GM12878 (cell line): ENCODE measurements at regions not wholly inside any gene's neighbourhood (a gene's known extent, or its start where the extent isn't known, plus 50 kb on each side); places are given as distances from the start of the nearest gene placed in this dataset.

Experiments
- ATAC-seq: fragments of 200-7000 bp; cut with Tn5 transposase; 3 replicates; pipeline ENCODE4 v1.9.1; 2020; ENCODE audit warnings: mild to moderate bottlenecking, moderate library complexity
- BruUV-seq: library from RNA; stranded (reverse); fragments of 400-500 nt; replicated peaks from 2 replicates; lab custom pipeline; 2021; lab: Mats Ljungman, UMichigan
- CTCF ChIA-PET: fragments of 300-600 bp; sonication (Branson Sonifier 250); formaldehyde crosslinking; extraction: SDS; loops from one replicate; lab custom pipeline; 2021; ENCODE audit warnings: inconsistent platforms; lab: Yijun Ruan, JAX
- POLR2A ChIA-PET: fragments of 350-600 bp; formaldehyde crosslinking; extraction: SDS; loops from one replicate; lab custom pipeline; 2021; ENCODE audit warnings: inconsistent platforms; lab: Charles Lee
- RAD21 ChIA-PET: fragments of 300-600 bp; sonication (Branson Sonifier 250); formaldehyde crosslinking; loops from one replicate; lab custom pipeline; 2023; ENCODE audit warnings: antibody characterized with exemption; ENCODE audit not compliant: unreplicated experiment; lab: Charles Lee
- SMC1A ChIA-PET: fragments of 300-600 bp; sonication (Branson Sonifier 250); formaldehyde crosslinking; loops from one replicate; lab custom pipeline; 2023; ENCODE audit not compliant: unreplicated experiment, uncharacterized antibody; lab: Charles Lee
- DNase-seq: peaks from one replicate; pipeline ENCODE4 v3.0.0-alpha.2; 2011; ENCODE audit warnings: low read depth, low spot score
- FAIRE-seq: peaks from 3 replicates; lab custom pipeline; 2011; peaks lifted over from hg19 to GRCh38; lab: Jason Lieb, UNC
- H2AFZ ChIP-seq: 2 replicates; pipeline ENCODE4 v1.6.0; 2011; ENCODE audit warnings: low read depth, low read length, control low read depth; ENCODE audit not compliant: control insufficient read depth
- H3K27ac ChIP-seq: 2 replicates; pipeline ENCODE4 v1.5.1; 2011; ENCODE audit warnings: control low read depth; ENCODE audit not compliant: control insufficient read depth, insufficient read depth
- H3K27me3 ChIP-seq, 2 experiments: replicated peaks in 1 of 2; 2 replicates each; pipeline versions ENCODE4 v1.6.0 to v1.6.1; 2011; ENCODE audit warnings: low read length in 1 of 2; ENCODE audit not compliant: control insufficient read depth in 2 of 2, insufficient read depth in 2 of 2
- H3K36me3 ChIP-seq, 2 experiments: 2 replicates each; pipeline ENCODE4 v1.5.1; 2011; ENCODE audit warnings: low read length in 1 of 2; ENCODE audit not compliant: control insufficient read depth in 2 of 2, insufficient read depth in 2 of 2
- H3K4me1 ChIP-seq: 2 replicates; pipeline ENCODE4 v1.6.1; 2011; ENCODE audit warnings: mild to moderate bottlenecking, low read length, moderate library complexity, mixed read lengths; ENCODE audit not compliant: control insufficient read depth, insufficient read depth
- H3K4me2 ChIP-seq: 2 replicates; pipeline ENCODE4 v1.6.0; 2011; ENCODE audit warnings: control low read depth; ENCODE audit not compliant: control insufficient read depth, insufficient read depth
- H3K4me3 ChIP-seq: fragments of 200-600 bp; sonication (generic); 2 replicates; pipeline ENCODE4 v1.5.1; 2016
- H3K79me2 ChIP-seq: 2 replicates; pipeline ENCODE4 v1.6.0; 2011; ENCODE audit warnings: low read length; ENCODE audit not compliant: control insufficient read depth, insufficient read depth
- H3K9ac ChIP-seq: 2 replicates; pipeline ENCODE4 v1.8.0; 2011; ENCODE audit warnings: low read length, control low read depth, mixed read lengths; ENCODE audit not compliant: control insufficient read depth, insufficient read depth
- H3K9me3 ChIP-seq: replicated peaks from 3 replicates; pipeline ENCODE4 v1.5.1; 2011; ENCODE audit warnings: mild to moderate bottlenecking, low read length; ENCODE audit not compliant: control insufficient read depth, insufficient read depth
- H4K20me1 ChIP-seq: 2 replicates; pipeline ENCODE4 v1.6.0; 2011; ENCODE audit not compliant: control insufficient read depth, insufficient read depth
- BMI1 ChIP-seq: fragments of 450-650 bp; IDR thresholded peaks from 2 replicates; pipeline ENCODE4 v1.6.1; 2016; ENCODE audit warnings: mild to moderate bottlenecking, moderate library complexity, borderline replicate concordance
- CHD2 ChIP-seq: IDR thresholded peaks from 2 replicates; pipeline ENCODE4 v1.6.1; 2011; ENCODE audit warnings: low read depth, low read length, improper control_type of control experiment, borderline replicate concordance
- E4F1 ChIP-seq: fragments of 450-650 bp; IDR thresholded peaks from 2 replicates; pipeline ENCODE4 v1.6.1; 2018; ENCODE audit warnings: borderline replicate concordance, mild to moderate bottlenecking; ENCODE audit not compliant: partially characterized antibody
- FOXK2 ChIP-seq: fragments of 450-650 bp; IDR thresholded peaks from 2 replicates; pipeline ENCODE4 v1.6.1; 2017; ENCODE audit warnings: mild to moderate bottlenecking, moderate library complexity
- GATAD2B ChIP-seq: fragments of 450-650 bp; conservative IDR thresholded peaks from 2 replicates; pipeline ENCODE4 v1.6.1; 2017; ENCODE audit warnings: low read depth, mild to moderate bottlenecking, moderate library complexity
- HDGF ChIP-seq: fragments of 450-650 bp; IDR thresholded peaks from 2 replicates; pipeline ENCODE4 v1.6.1; 2016; ENCODE audit warnings: antibody characterized with exemption
- KLF5 ChIP-seq: fragments of 450-650 bp; IDR thresholded peaks from 2 replicates; pipeline ENCODE4 v1.6.1; 2014; ENCODE audit warnings: mild to moderate bottlenecking; ENCODE audit not compliant: partially characterized antibody
- NFXL1 ChIP-seq: fragments of 450-650 bp; IDR thresholded peaks from 2 replicates; pipeline ENCODE4 v1.6.1; 2017; ENCODE audit warnings: antibody characterized with exemption, mild to moderate bottlenecking, borderline replicate concordance
- PAX5 ChIP-seq: IDR thresholded peaks from 2 replicates; pipeline ENCODE4 v1.6.1; 2011; ENCODE audit warnings: low read depth, low read length, borderline replicate concordance
- POLR2AphosphoS2 ChIP-seq: IDR thresholded peaks from 2 replicates; pipeline ENCODE4 v1.6.1; 2011; ENCODE audit warnings: low read depth, mild to moderate bottlenecking, low read length, improper control_type of control experiment, moderate library complexity
- PRDM15 ChIP-seq: fragments of 450-650 bp; formaldehyde crosslinking; IDR thresholded peaks from 2 replicates; pipeline ENCODE4 v1.4.0; 2020; ENCODE audit warnings: mild to moderate bottlenecking, moderate library complexity
- RCOR1 ChIP-seq: conservative IDR thresholded peaks from 2 replicates; pipeline ENCODE4 v1.6.1; 2012; ENCODE audit warnings: low read depth, low read length, improper control_type of control experiment
- SMAD1 ChIP-seq: fragments of 450-650 bp; IDR thresholded peaks from 2 replicates; pipeline ENCODE4 v1.6.1; 2018; ENCODE audit warnings: mild to moderate bottlenecking, low read depth; ENCODE audit not compliant: partially characterized antibody
- SREBF2 ChIP-seq: IDR thresholded peaks from 2 replicates; pipeline ENCODE4 v1.6.1; 2012; ENCODE audit warnings: mild to moderate bottlenecking, low read length
- TBL1XR1 ChIP-seq: IDR thresholded peaks from 2 replicates; pipeline ENCODE4 v1.6.1; 2012; ENCODE audit warnings: low read depth, low read length, improper control_type of control experiment
- TCF7 ChIP-seq: IDR thresholded peaks from 2 replicates; pipeline ENCODE4 v1.6.1; 2014; ENCODE audit warnings: antibody characterized with exemption, borderline replicate concordance
- WGBS: methylation state at CpG from one replicate; pipeline ENCODE4 v1.1.6; 2016; ENCODE audit warnings: low lambda C conversion rate; ENCODE audit not compliant: insufficient replicate concordance, insufficient coverage; ENCODE audit errors: missing lambda C conversion rate; 5-methylcytosine and 5-hydroxymethylcytosine counted together
- in situ Hi-C: fragments of 300-500 bp; cut with MboI; formaldehyde crosslinking; loops from 9 replicates; pipeline ENCODE4 v1.14.3; 2018; ENCODE audit warnings: mixed read lengths
- intact Hi-C: fragments of 100-400 bp; cut with micrococcal nuclease; formaldehyde crosslinking; loops from one replicate; pipeline ENCODE4 v1.14.2; 2022; ENCODE audit not compliant: unreplicated experiment

- Histone ChIP-seq H3K4me2 (no peak overlapping the region), H2AFZ (no peak overlapping the region), H3K27ac (no peak overlapping the region), H3K79me2 (no peaks in the 10 kb centered on the region), H3K9ac (no peak overlapping the region), H4K20me1 (no peaks in the 10 kb centered on the region), H3K36me3 (no peaks in the 10 kb centered on the region), H3K27me3 (no peaks in the 10 kb centered on the region; a peak in 2 of 4 replicates), H3K4me1 (no peaks in the 10 kb centered on the region), H3K4me3 (no peak overlapping the region)
- ChIA-PET POLR2A (no interaction called here), SMC1A (no interaction called here), CTCF (interaction anchor here (1.2 kb wide), 1 partner anchor 194 kb away, joined by 3 read pairs; no protein-coding TSS in a partner anchor), RAD21 (no interaction called here)
- no peak for DNase-seq
- in situ Hi-C loops, result no loop called here
- intact Hi-C loops, result no loop called here
- BruUV-seq, result no TSS peak
- ATAC-seq, result no peak
- no peak for FAIRE-seq
- 31% methylated on average over 17 of the region's 17 CpGs for WGBS
- TF ChIP-seq E4F1, result no peak
- TF ChIP-seq TBL1XR1, result no peak
- TF ChIP-seq CHD2, result no peak
- TF ChIP-seq POLR2AphosphoS2, result no peak
- no peak for TF ChIP-seq FOXK2
- no peak for TF ChIP-seq KLF5
- no peak for TF ChIP-seq PAX5
- TF ChIP-seq GATAD2B, result no peak
- TF ChIP-seq HDGF, result no peak
- no peak for TF ChIP-seq SREBF2
- no peak for TF ChIP-seq SMAD1
- no peak for TF ChIP-seq BMI1
- TF ChIP-seq NFXL1, result no peak
- TF ChIP-seq TCF7, result no peak
- TF ChIP-seq PRDM15 (CRISPR knock-in tag), result no peak
- no peak for TF ChIP-seq RCOR1
- TF ChIP-seq, all 136 proteins: peak for 0
- H3K9me3 ChIP-seq, result no peaks in the 10 kb centered on the region
Measured at GRCh38 chr1:47631411-47631995, 193.7 kb downstream of the FOXD2 start.
